ENCODE measurements at regions not wholly inside any gene's neighbourhood (a gene's known extent, or its start where the extent isn't known, plus 50 kb on each side); places are given as distances from the start of the nearest gene placed in this dataset.

- TF ChIP-seq EZH2 (IDR thresholded peaks at IDR 0.05; ENCODE audit: borderline replicate concordance, low read depth, low read length, severe bottlenecking) (no peak), POLR2A (IDR thresholded peaks at IDR 0.05; ENCODE audit: low read depth, low read length) (no peak), POLR2AphosphoS5 (IDR thresholded peaks at IDR 0.05; ENCODE audit: insufficient read depth, low read depth, low read length) (no peak), JUN (IDR thresholded peaks at IDR 0.05; ENCODE audit: borderline replicate concordance, insufficient read depth, insufficient read length, low read depth) (no peak), MYC (IDR thresholded peaks at IDR 0.05; ENCODE audit: low read depth, low read length) (no peak), FOS (IDR thresholded peaks at IDR 0.05; ENCODE audit: borderline replicate concordance, insufficient read depth, low read length) (no peak), GATA2 (IDR thresholded peaks at IDR 0.05; ENCODE audit: insufficient read depth, insufficient read length, low read depth, low read length) (no peak)
- TF ChIP-seq, protein P1, sequence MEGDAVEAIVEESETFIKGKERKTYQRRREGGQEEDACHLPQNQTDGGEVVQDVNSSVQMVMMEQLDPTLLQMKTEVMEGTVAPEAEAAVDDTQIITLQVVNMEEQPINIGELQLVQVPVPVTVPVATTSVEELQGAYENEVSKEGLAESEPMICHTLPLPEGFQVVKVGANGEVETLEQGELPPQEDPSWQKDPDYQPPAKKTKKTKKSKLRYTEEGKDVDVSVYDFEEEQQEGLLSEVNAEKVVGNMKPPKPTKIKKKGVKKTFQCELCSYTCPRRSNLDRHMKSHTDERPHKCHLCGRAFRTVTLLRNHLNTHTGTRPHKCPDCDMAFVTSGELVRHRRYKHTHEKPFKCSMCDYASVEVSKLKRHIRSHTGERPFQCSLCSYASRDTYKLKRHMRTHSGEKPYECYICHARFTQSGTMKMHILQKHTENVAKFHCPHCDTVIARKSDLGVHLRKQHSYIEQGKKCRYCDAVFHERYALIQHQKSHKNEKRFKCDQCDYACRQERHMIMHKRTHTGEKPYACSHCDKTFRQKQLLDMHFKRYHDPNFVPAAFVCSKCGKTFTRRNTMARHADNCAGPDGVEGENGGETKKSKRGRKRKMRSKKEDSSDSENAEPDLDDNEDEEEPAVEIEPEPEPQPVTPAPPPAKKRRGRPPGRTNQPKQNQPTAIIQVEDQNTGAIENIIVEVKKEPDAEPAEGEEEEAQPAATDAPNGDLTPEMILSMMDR (IDR thresholded peaks at IDR 0.05; ENCODE audit: extremely low read depth in 1 of 2, insufficient read depth in 1 of 2, low read depth in 1 of 2, low read length in 2 of 2), result no peak
- TF ChIP-seq, protein P2, sequence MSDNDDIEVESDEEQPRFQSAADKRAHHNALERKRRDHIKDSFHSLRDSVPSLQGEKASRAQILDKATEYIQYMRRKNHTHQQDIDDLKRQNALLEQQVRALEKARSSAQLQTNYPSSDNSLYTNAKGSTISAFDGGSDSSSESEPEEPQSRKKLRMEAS (IDR thresholded peaks at IDR 0.05; ENCODE audit: insufficient read depth, insufficient read length), result no peak
Measured at GRCh38 chr16:10262377-10263132, 80.3 kb upstream of the GRIN2A start.
